ENCODE measurements at regions not wholly inside any gene's neighbourhood (a gene's known extent, or its start where the extent isn't known, plus 50 kb on each side); places are given as distances from the start of the nearest gene placed in this dataset.

DNA sequence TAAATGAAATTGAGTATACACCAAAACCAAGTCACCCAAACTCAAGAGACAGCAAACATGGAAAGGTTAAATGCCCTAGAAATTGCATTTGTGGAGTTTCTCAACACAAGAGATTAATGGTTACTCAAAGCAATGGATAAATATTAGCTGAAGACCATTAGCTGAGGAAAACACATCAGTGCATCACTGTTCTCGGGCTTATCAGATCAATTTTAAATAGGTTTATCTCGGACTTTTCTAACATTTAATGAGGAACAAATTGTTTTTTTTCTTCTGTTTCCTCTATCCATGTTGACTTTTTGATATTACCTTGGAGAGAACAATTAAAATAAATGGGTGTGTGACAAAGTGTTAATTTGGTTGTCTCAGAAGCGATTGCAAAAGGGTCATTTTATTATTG, 105.4 kb upstream of the PIK3C3 start:
- H3K4me3 ChIP-seq (ENCODE audit: low read depth, low read length): no peak overlapping the region
- no peak overlapping the region for H3K27ac ChIP-seq (ENCODE audit: low read depth, low read length)
- DNase-seq (ENCODE audit: low read depth in 4 of 6, low spot score in 6 of 6): no peak
- no CpG with 5 or more reads among the region's 3 CpGs for WGBS (ENCODE audit: insufficient coverage)
- H3K9me3 ChIP-seq (ENCODE audit: control insufficient read depth, insufficient read depth, low read length): no peaks in the 10 kb centered on the region
- no peaks in the 10 kb centered on the region for H3K4me1 ChIP-seq (ENCODE audit: control insufficient read depth, insufficient read depth, low read length)
- H3K36me3 ChIP-seq (ENCODE audit: control insufficient read depth, insufficient read depth, low read length): no peaks in the 10 kb centered on the region
- H3K27me3 ChIP-seq (ENCODE audit: control insufficient read depth, insufficient read depth, low read length): no peaks in the 10 kb centered on the region

DNA sequence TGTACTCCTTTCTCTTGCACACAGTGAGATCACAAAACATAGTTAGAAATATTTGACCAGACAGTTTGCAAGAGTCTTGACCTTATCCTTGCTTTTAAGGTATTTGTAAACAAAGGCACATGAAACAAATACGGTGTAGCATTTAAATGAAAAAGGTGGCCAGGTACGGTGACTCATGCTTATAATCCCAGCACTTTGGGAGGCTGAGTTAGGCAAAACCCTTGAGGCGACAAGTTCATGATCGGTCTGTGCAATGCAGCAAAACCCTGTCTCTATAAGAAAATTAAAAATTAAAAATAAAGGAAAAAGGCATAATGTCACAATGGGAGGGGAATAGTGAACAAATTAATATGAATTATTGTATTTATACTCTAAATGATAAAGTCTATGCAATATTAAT, 109.5 kb upstream of the PIK3C3 start:
- Histone ChIP-seq H3K4me1 (ENCODE audit: control insufficient read depth, insufficient read depth, low read length) (no peaks in the 10 kb centered on the region), H3K27me3 (ENCODE audit: control insufficient read depth, insufficient read depth, low read length) (no peaks in the 10 kb centered on the region), H3K27ac (ENCODE audit: low read depth, low read length) (no peak overlapping the region), H3K9me3 (ENCODE audit: control insufficient read depth, insufficient read depth, low read length) (no peaks in the 10 kb centered on the region), H3K4me3 (ENCODE audit: low read depth, low read length) (no peak overlapping the region), H3K36me3 (ENCODE audit: control insufficient read depth, insufficient read depth, low read length) (no peaks in the 10 kb centered on the region)
- 60% methylated on average over 1 of the region's 4 CpGs for WGBS (ENCODE audit: insufficient coverage)
- no peak for DNase-seq (ENCODE audit: low read depth in 4 of 6, low spot score in 6 of 6)

DNA sequence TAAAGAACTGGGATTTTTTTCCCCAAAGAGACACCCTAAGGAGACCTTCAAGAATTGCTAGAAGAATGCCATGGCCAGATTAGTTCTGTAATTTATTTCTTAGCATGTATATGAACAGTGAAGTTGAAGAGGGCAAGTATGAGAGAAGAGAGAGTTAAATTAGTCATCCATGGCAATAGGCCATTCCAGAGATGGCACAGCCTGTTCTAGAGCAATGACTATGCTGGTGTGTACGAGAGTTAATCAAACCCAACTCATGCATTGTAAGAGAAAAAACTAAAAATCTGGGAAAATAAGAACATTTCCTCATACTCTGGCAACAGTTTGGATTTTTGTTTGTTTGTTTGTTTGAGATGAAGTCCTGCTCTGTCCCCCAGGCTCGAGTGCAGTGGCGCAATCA, 112.1 kb upstream of the PIK3C3 start:
- H3K4me3 ChIP-seq (ENCODE audit: low read depth, low read length): no peak overlapping the region
- no peak for DNase-seq (ENCODE audit: low read depth in 4 of 6, low spot score in 6 of 6)
- no peaks in the 10 kb centered on the region for H3K36me3 ChIP-seq (ENCODE audit: control insufficient read depth, insufficient read depth, low read length)
- no peaks in the 10 kb centered on the region for H3K9me3 ChIP-seq (ENCODE audit: control insufficient read depth, insufficient read depth, low read length)
- no peaks in the 10 kb centered on the region for H3K27me3 ChIP-seq (ENCODE audit: control insufficient read depth, insufficient read depth, low read length)
- H3K27ac ChIP-seq (ENCODE audit: low read depth, low read length): no peak overlapping the region
- no peaks in the 10 kb centered on the region for H3K4me1 ChIP-seq (ENCODE audit: control insufficient read depth, insufficient read depth, low read length)
- no CpG with 5 or more reads among the region's 3 CpGs for WGBS (ENCODE audit: insufficient coverage)

DNA sequence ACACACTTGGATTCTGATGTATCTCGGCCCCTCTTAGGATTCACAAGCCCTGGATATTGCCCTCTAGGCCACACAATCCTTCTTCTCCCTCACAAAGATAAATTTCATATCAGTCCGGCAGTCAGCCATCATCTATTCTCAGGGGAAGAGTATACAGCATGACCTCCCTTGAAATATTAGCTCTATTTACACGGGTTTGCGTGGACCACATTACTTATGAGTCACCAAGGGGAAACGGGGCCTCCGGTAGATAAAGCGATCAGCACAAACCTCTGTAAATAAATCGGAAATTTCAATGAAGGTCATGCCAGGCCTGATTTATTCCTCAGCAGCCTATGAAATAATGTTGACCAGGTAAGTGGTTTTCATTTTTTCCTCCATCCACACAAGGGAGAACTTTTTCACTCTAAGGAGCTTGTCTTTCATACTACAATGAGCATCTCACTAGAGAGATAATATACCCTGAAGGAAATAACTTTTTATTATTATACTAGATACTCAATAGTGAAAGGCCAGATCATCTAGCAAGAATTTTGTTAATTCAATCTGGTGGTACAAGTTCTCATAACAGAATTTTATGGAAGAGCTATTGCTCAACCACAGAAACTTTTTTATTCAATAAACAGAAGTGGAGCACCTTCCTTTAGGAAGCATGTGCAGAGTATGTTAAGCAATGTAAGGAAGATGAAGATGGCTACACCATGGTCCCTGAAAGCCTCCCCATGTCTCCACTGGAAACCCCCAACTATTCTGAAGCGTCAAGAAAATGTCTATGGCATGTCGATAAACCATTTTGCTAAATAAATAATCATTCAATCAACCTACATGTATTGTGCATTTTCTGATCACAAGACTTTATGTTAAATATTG, 125.2 kb upstream of the PIK3C3 start:
- Histone ChIP-seq H3K4me3 (ENCODE audit: low read depth, low read length) (no peak overlapping the region), H3K27ac (ENCODE audit: low read depth, low read length) (no peak overlapping the region), H3K27me3 (ENCODE audit: control insufficient read depth, insufficient read depth, low read length) (no peaks in the 10 kb centered on the region), H3K36me3 (ENCODE audit: control insufficient read depth, insufficient read depth, low read length) (no peaks in the 10 kb centered on the region), H3K9me3 (ENCODE audit: control insufficient read depth, insufficient read depth, low read length) (no peaks in the 10 kb centered on the region), H3K4me1 (ENCODE audit: control insufficient read depth, insufficient read depth, low read length) (no peaks in the 10 kb centered on the region)
- DNase-seq (ENCODE audit: low read depth in 4 of 6, low spot score in 6 of 6): peak in 1 of 6 donors; percentile 48
- 93% methylated on average over 2 of the region's 10 CpGs for WGBS (ENCODE audit: insufficient coverage)

DNA sequence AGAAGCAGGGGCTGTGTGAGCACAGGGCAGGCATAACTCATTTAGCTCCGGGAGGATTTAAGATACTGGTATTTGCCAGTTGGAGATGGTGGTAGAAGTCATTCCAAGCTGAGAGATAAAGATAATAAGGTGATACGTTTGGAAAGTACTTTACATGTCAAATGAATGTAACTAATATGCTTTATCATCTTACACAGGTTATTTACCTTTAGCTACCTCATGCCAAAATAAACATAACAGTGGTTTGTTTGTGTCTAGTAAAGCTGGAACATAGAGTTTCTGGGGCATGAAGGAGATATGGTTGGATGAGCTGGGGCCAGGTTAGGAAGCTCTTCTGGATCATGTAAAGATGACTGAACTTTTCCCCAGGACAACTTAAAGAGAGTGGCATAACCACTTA, 126.9 kb upstream of the PIK3C3 start:
- Histone ChIP-seq H3K27ac (ENCODE audit: low read depth, low read length) (no peak overlapping the region), H3K27me3 (ENCODE audit: control insufficient read depth, insufficient read depth, low read length) (no peaks in the 10 kb centered on the region), H3K36me3 (ENCODE audit: control insufficient read depth, insufficient read depth, low read length) (no peaks in the 10 kb centered on the region), H3K9me3 (ENCODE audit: control insufficient read depth, insufficient read depth, low read length) (no peaks in the 10 kb centered on the region), H3K4me1 (ENCODE audit: control insufficient read depth, insufficient read depth, low read length) (no peaks in the 10 kb centered on the region), H3K4me3 (ENCODE audit: low read depth, low read length) (no peak overlapping the region)
- whole genome bisulfite sequencing (ENCODE audit: insufficient coverage): no CpG with 5 or more reads among the region's 2 CpGs
- no peak for DNase-seq (ENCODE audit: low read depth in 4 of 6, low spot score in 6 of 6)

DNA sequence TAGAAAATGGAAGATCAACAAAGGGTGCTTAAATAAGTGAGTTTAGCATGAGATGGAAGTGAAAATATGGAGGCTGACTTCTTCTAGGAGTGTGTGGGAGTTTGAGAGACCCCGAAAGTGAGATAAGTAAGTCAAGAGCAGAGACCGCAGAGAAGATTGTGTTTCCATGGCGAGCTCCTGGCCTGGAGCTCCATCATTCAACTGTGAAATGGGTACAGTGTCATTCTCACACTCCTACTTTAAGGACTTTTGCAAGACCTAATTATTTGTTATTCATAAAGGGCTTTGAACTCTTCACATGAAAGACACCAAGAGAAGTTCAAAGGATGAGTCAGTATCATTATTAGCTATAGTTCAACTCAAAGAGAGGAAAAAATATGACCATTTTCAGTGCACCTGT, 134.2 kb upstream of the PIK3C3 start:
- no peaks in the 10 kb centered on the region for H3K9me3 ChIP-seq (ENCODE audit: control insufficient read depth, insufficient read depth, low read length)
- WGBS (ENCODE audit: insufficient coverage): 80% methylated on average over 1 of the region's 3 CpGs
- H3K27me3 ChIP-seq (ENCODE audit: control insufficient read depth, insufficient read depth, low read length): no peaks in the 10 kb centered on the region
- H3K27ac ChIP-seq (ENCODE audit: low read depth, low read length): no peak overlapping the region
- H3K36me3 ChIP-seq (ENCODE audit: control insufficient read depth, insufficient read depth, low read length): no peaks in the 10 kb centered on the region
- H3K4me3 ChIP-seq (ENCODE audit: low read depth, low read length): no peak overlapping the region
- H3K4me1 ChIP-seq (ENCODE audit: control insufficient read depth, insufficient read depth, low read length): peaks cover 3% of the 10 kb centered on the region
- DNase-seq (ENCODE audit: low read depth in 4 of 6, low spot score in 6 of 6): no peak

DNA sequence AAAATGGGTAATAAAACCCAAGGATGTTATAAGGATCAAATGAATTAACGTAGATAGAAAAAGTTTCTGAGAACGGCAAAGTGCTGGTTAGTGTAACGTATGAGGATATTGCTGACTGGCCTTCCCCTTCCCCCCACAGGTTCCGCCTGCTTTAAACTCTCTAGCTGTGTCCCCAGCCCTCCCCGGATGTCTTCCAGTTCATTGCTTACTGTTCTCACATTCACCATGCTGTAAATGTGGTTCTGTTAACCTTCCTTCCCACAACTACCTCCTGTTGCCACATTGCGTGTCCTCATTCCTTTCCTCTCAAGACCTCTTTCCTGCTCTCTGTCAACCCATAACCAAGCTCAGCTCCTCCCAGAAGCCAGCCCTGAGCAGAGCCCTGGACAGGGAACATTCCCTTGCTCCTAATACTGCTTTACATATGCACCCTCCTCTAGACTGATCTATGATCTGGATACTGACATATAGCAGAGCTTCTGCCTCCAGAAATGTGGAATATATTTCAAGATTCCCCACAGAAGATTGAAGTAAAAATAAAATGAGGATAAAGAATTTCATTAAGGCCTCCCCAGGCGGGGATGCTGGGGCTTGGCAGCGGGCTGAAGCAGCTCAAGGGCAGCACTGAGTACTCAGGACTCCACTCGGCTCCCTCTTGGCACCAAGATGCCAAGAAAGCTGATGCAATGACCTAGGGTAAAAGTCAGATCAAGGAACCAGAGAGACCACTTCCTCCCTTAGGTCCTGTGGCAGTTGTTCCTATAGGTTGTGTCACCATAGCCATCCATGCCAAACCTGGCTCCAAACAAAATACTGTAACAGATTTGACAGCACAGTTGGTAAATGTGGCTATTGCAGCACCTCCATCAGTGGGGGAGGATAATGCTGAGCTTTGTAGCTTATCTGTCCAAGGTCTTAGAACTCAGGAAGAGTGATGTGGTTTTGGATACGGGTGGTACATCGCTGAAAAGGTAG, 136.4 kb upstream of the PIK3C3 start:
- H3K9me3 ChIP-seq (ENCODE audit: control insufficient read depth, insufficient read depth, low read length): no peaks in the 10 kb centered on the region
- no peak overlapping the region for H3K4me3 ChIP-seq (ENCODE audit: low read depth, low read length)
- H3K27me3 ChIP-seq (ENCODE audit: control insufficient read depth, insufficient read depth, low read length): no peaks in the 10 kb centered on the region
- WGBS (ENCODE audit: insufficient coverage): 93% methylated on average over 6 of the region's 11 CpGs
- H3K4me1 ChIP-seq (ENCODE audit: control insufficient read depth, insufficient read depth, low read length): peaks cover 3% of the 10 kb centered on the region
- no peak overlapping the region for H3K27ac ChIP-seq (ENCODE audit: low read depth, low read length)
- DNase-seq (ENCODE audit: low read depth in 4 of 6, low spot score in 6 of 6): no peak
- H3K36me3 ChIP-seq (ENCODE audit: control insufficient read depth, insufficient read depth, low read length): no peaks in the 10 kb centered on the region

DNA sequence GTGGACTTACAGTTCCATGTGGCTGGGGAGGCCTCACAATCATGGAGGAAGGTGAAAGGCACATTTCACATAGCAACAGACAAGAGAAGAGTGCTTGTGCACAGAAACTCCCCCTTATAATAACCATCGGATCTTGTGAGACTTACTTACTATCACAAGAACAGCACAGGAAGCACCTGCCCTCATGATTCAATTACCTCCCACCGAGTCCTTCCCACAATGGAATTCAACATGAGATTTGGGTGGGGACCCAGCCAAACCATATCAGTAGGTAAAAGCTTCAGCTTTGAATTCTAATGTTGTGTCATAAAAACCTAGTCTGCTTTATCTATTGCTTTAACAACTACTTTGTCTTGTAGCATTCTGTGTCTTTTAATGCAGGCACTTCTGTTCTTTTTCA, 140.4 kb upstream of the PIK3C3 start:
- WGBS (ENCODE audit: insufficient coverage): 80% methylated on average over 1 of the region's 2 CpGs
- DNase-seq (ENCODE audit: low read depth in 4 of 6, low spot score in 6 of 6): no peak
- no peaks in the 10 kb centered on the region for H3K9me3 ChIP-seq (ENCODE audit: control insufficient read depth, insufficient read depth, low read length)

DNA sequence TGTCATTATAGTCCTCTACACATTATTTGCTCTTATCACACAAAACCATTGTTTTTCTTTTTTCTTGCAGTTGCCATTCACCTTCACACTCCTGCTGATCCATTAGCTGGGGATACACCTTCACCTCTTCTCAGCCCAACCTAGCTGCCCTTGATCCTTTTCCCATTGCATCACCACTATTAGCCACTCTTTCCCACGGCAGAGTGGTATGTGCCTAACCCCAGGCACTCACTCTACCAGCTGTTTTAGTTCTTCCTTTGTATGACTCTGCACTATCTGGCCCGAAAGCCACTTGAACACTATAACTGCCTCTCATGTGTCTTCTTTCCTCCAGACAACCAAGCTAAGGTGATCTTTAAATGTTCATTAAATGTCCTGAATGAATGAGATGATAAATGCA, 145.4 kb upstream of the PIK3C3 start:
- no peaks in the 10 kb centered on the region for H3K4me1 ChIP-seq (ENCODE audit: control insufficient read depth, insufficient read depth, low read length)
- H3K36me3 ChIP-seq (ENCODE audit: control insufficient read depth, insufficient read depth, low read length): no peaks in the 10 kb centered on the region
- no peak overlapping the region for H3K27ac ChIP-seq (ENCODE audit: low read depth, low read length)
- no peaks in the 10 kb centered on the region for H3K9me3 ChIP-seq (ENCODE audit: control insufficient read depth, insufficient read depth, low read length)
- DNase-seq (ENCODE audit: low read depth in 4 of 6, low spot score in 6 of 6): no peak
- H3K4me3 ChIP-seq (ENCODE audit: low read depth, low read length): no peak overlapping the region
- WGBS (ENCODE audit: insufficient coverage): 50% methylated on average over 1 of the region's 2 CpGs
- no peaks in the 10 kb centered on the region for H3K27me3 ChIP-seq (ENCODE audit: control insufficient read depth, insufficient read depth, low read length)

More for the DNA sequence above, 140.4 kb upstream of the PIK3C3 start:
- Histone ChIP-seq H3K4me1 (ENCODE audit: control insufficient read depth, insufficient read depth, low read length) (peaks cover 3% of the 10 kb centered on the region), H3K27me3 (ENCODE audit: control insufficient read depth, insufficient read depth, low read length) (no peaks in the 10 kb centered on the region), H3K36me3 (ENCODE audit: control insufficient read depth, insufficient read depth, low read length) (no peaks in the 10 kb centered on the region), H3K4me3 (ENCODE audit: low read depth, low read length) (no peak overlapping the region), H3K27ac (ENCODE audit: low read depth, low read length) (no peak overlapping the region)
